HUDEP-2 (cell line): ENCODE measurements at regions not wholly inside any gene's neighbourhood (a gene's known extent, or its start where the extent isn't known, plus 50 kb on each side); places are given as distances from the start of the nearest gene placed in this dataset.
"Not testable (repeated sequence)": the region's sequence is repeated elsewhere in the genome, so short reads cannot be mapped to it uniquely, and the experiment has no call there.

Source experiments
- DNase-seq, 76 experiments: peaks; one replicate each; lab custom pipeline; 2025; ENCODE audit not compliant: unreplicated experiment in 76 of 76; lab: John Stamatoyannopoulos, UW

DNA sequence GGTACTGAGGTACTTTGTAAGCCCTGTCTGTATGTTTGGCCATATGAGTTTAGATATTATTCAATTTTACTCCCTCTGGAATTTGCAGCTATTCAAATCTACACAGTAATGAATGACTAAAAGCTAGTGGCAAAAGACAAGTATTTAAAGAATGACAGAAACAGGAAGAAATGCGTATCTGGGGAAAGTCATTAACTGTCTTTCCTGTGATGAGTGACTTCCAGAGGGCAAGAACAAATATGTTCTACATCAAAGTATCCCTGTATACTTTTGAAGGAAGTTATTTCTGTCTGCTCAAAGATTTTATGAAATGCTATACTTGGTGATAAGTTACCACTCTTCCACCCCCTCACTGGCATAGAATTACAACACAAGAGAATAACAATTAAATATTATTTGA lies 489.3 kb upstream of the SOX9 start:
- DNase-seq, result no peak

- DNase-seq, result no peak
Observed at GRCh38 chr17:71632328-71632727, 488.5 kb upstream of the SOX9 start.

- DNase-seq, result no peak
Observed at GRCh38 chr17:71633391-71633849, 487.4 kb upstream of the SOX9 start.

GRCh38 chr17:71634376-71634775 lies 486.4 kb upstream of the SOX9 start:
- DNase-seq, result no peak

DNA sequence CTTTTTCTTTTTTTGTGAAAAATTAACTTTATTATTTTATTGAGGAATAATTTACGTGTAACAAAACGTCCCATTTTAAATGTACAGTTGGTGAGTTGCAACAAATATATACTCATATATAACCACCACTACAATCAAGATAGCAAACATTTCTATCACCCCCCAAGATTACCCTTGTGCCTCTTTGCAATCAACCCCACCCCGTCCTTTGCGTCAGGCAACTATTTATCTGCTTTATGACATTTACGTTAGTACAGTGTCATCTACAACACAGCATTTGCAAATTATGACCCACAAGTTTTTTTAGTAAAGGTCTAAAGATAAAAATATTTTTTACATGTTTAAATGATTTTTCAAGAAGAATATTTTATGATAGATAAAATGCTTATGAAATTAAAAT lies 485.6 kb upstream of the SOX9 start:
- no peak for DNase-seq

DNA sequence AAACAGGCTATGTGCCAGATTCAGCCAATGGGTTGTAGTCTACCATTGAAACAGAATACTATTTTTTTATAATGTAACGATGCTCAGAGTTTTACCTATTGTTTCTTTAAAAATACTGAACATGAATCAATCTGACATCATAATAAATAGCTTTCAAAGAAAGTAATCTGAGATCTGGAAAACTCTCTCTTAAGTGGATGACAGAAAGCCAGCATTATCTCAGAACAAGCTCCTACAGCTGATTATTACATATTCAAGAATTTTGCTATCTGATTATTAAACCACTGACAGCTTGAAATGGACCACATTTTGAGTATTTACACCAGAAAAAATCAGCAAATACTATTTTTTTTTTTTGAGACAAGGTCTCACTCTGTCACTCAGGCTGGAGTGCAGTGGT lies 484.2 kb upstream of the SOX9 start:
- DNase-seq, result no peak

DNA sequence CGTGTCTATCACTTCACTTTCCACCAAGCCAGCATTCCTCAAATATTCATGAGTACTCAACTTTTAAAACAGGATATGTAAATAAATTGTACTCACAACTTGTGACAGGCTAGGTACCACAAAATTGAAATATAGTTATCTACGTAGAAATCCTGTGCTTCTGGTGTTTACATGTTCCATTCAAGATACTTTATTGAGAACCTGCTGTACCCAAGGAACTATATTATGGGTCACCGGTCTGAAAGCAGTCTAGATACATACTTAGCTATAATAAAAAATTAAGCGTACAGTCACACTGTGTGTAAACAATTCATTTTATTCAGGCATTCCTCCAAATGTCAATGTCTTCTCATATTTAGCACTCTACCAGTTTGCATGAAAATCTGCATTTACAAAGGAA lies 482.2 kb upstream of the SOX9 start:
- no peak for DNase-seq

DNA sequence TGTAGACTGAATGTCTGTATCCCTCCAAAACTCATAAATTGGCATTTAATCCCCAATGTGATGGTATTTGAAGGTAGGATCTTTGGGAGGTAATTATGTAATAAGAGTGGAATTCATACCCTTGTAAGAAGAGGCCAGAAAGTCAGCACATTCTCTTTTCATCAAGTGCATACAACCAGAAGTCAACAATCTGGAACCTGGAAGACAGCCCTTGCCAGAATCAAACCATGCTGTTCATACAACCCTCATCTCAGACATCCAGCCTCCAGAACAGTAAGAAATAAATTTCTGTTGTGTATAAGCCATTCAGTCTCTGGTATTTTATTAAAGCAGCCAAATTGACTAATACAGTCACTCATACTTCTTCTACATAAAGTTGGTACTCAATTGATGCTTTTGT lies 481.0 kb upstream of the SOX9 start:
- DNase-seq, result no peak

DNA sequence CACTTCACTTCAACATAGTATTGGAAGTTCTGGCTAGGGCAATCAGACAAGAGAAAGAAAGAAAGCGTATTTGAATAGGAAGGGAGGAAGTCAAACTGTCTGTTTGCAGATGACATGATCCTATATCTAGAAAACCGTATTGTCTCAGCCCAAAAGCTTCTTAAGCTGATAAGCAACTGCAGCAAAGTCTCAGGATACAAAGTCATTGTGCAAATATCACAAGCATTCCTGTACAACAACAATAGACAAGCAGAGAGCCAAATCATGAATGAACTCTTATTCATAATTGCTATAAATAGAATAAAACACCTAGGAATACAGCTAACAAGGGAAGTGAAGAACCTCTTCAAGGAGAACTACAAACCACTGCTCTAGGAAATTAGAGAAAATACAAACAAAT lies 473.9 kb upstream of the SOX9 start:
- DNase-seq, result not testable (repeated sequence)

DNA sequence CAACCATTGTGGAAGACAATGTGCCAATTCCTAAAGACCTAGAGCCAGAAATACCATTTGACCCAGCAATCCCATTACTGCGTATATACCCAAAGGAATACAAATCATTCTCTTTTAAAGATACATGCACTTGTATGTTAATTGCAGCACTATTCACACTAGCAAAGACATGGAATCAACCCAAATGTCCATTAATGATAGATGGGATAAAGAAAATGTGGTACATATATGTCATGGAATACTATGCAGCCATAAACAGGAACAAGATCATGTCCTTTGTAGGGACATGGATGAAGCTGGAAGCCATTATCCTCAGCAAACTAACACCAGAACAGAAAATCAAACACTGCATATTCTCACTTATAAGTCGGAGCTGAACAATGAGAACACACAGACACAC lies 472.5 kb upstream of the SOX9 start:
- not testable (repeated sequence) for DNase-seq

DNA sequence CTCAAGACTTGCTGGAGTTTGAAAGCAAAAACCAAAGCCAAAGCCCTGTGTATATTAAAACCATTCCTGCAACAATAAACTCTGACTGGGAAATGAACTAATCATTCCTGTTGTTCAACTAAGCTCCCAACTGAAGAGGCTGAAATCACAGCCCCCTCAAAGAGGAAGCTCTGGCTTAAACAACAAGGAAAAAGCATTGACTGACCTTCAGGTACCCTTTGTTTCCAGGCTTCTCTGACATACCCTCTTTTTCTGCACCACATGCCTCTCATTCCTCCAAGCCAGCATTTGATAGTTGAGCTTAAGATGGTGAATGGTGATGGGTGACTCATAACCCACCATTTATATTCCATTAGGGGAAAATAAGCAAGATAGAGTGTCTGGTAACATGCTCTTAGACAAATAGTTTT lies 470.9 kb upstream of the SOX9 start:
- no peak for DNase-seq

- DNase-seq, result no peak
Observed at GRCh38 chr17:71655542-71655941, 465.3 kb upstream of the SOX9 start.

- DNase-seq, result no peak
Observed at GRCh38 chr17:71656964-71657858, 463.6 kb upstream of the SOX9 start.

DNA sequence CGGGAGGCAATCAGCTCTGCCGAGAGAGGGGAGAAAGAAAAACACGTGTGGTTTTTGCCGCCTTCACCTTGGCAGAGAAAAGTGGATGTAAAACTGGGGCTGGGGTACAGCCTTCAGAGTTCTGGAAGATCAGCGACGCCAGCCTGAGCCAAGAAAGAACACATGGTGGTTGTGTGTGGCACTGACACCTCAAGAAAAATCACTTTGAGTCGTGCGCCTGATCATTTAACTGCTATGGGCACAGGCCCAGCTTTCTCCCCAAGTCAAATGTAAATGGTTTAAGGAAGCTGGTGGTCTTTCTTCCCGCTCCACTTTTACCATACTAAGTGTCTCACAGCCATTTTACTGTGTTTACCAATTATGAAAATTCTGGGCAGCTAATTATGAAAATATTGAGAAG lies 461.8 kb upstream of the SOX9 start:
- no peak for DNase-seq

- no peak for DNase-seq
Observed at GRCh38 chr17:71664861-71665260, 456.0 kb upstream of the SOX9 start.

DNA sequence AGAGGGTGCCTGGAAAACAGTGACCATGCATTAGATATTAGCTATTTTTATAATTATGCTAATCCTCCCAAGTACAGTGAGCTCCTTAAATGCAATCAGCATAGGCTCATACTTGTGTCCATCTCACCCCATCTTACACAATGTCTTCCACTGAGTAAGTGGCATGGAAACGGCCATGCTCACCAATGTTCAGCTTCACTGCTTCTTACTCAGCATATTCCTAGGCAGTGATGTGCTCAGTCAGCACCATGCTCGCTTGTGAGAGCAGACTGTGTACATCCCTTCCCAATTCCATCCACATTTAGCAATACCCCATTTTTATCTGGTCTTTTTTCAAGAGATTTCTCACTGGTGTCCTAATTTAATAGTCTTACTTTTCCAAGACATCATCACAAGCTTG lies 454.8 kb upstream of the SOX9 start:
- no peak for DNase-seq

DNA sequence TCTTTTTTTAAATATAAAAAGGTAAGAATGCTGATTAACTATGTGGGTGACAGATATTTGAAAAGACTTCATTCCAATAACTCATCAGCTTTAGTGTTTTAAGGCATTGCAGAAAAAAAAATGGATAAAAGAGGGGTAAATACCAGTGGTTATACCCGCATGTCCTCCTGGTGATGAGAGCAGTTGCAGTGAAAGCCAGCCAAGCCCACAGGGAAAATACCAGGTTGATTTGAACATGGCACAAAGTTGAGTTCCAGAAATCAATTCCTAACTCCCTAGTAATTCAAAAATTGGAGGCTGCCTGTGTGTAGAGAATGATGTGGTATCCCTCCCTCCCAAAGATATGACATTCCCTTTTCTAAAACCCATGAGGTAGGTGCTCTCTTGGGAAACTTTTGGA lies 453.2 kb upstream of the SOX9 start:
- no peak for DNase-seq

- no peak for DNase-seq
Observed at GRCh38 chr17:71668807-71669206, 452.0 kb upstream of the SOX9 start.

GRCh38 chr17:71677439-71677838 lies 443.4 kb upstream of the SOX9 start:
- DNase-seq, result no peak

DNA sequence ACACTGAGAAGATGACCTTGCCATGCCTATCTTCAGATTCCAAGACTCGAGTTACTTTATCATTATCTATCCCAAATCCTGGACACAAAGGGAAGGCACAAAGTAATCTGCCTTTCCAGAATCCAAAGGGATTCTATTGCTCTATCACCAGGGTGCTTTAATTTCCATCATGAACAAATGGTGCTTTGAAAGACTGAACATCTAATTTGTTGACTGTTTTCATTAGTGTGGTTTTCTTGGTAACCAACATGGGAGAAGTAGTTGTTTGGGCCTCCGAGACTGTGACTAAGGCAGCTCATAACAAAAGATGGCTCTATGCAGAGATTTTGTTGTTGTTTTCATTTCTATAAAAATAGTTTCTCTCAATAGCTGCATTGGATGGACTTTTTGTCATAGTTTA lies 441.0 kb upstream of the SOX9 start:
- DNase-seq, result no peak

DNA sequence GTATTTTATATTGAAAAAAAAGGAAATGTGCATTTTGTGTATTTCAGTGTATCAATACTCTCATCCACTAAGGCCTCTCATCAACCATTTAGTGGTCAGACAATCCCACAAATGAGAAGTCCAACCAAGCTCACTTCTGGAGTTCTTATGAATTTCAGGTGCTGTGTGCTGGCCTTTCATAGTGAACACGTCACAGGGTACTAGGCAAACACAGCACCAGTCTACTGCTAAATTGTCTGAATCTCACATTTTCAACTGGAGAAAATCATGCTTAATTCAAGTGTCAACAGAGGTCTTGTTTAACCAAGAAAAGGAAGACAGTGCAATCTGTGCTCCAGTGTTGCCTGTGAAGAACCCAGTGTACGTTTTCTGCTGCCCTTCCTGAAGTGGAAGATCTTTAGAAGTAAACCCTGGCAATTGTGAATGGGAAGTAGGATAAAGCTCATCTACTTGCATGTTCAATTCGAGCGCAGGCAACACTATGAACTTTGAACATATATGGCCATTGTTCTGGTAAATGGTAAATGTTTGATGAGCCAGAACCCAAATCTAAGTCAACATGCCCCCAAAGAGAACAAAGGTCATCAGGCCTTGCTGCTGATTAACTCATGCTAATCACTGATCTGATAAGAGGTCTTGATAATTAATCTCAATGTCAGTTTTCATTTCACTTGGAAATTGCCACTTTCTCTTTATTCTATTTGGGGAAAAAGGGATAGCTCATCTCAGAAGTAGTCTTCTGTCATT lies 439.2 kb upstream of the SOX9 start:
- no peak for DNase-seq

DNA sequence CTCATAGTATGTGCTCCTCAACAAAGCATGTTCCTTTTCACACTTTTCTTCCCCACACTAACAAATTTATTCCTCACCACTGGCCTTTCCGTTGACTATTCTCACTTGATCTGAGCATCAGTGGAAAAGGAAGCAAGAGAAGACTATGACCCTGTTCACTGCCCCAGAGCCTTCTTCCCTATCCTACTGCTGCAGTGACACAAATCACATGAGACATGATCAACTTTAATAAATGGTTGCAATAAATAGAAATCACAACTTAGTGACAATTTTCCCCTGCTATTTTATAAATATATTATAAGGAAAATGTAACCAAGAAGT lies 438.7 kb upstream of the SOX9 start:
- DNase-seq, result no peak
